22Rv1 (cell line): ENCODE measurements at regions not wholly inside any gene's neighbourhood (a gene's known extent, or its start where the extent isn't known, plus 50 kb on each side); places are given as distances from the start of the nearest gene placed in this dataset.
"Not testable (repeated sequence)": the region's sequence is repeated elsewhere in the genome, so short reads cannot be mapped to it uniquely, and the experiment has no call there.

Experiments used
- H3K27ac ChIP-seq: fragments of 450-650 bp; 2 replicates; pipeline ENCODE4 v1.5.1; 2017
- CTCF ChIP-seq: fragments of 450-650 bp; IDR thresholded peaks from 2 replicates; pipeline ENCODE4 v1.5.1; 2017; ENCODE audit warnings: mild to moderate bottlenecking
- ZFX ChIP-seq: fragments of 450-650 bp; IDR thresholded peaks from 2 replicates; pipeline ENCODE4 v1.6.1; 2017; ENCODE audit warnings: antibody characterized with exemption, borderline replicate concordance

- peak overlapping the region; percentile 53 for H3K27ac ChIP-seq
- TF ChIP-seq ZFX = no peak
- TF ChIP-seq CTCF = no peak
Observed at GRCh38 chr9:64061013-64061627, 1223.9 kb downstream of the FOXD4L5 start.

DNA sequence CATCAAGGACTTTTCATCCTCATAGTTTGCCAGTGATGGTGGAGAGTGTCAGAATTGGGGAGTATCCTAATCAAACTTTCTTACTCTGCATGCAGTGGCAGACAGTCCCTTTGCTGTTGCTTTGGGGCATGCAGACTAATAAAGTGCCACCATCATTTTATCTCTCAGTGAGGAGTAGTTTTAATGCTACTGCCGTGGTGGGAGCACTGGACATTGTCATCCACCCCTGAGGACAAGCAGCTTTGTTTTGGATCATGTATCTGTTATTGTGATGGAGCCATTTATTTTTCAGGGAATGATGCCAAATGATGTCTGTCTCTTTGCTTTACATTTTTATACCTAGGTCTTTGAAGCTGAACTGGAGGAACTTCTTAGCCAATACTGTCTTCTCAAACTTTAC, 1226.9 kb downstream of the FOXD4L5 start:
- H3K27ac ChIP-seq = not testable (repeated sequence)

DNA sequence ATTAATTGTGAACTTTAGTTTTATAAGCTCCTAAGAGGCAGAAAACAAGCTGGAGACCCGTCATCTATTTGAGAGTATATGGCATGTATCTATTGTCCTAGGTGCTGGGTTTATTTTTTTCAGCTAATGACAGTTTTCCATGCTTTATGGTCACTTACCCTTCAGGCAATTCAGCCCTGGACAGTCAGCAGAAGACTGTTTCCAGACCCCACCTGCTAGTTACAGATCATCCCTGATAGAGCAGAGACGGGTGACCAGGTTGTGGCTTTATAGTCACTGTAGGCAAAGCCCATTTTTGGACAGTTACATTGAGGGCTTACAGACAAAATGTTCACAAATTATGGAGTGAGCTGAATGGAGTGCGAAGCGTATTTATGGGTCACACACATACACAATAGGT, 1227.5 kb downstream of the FOXD4L5 start:
- TF ChIP-seq ZFX = no peak

GRCh38 chr9:64028925-64029324, 1256.1 kb downstream of the FOXD4L5 start:
- H3K27ac ChIP-seq = not testable (repeated sequence)

More for the DNA sequence above, 1227.5 kb downstream of the FOXD4L5 start:
- H3K27ac ChIP-seq = no peak overlapping the region

DNA sequence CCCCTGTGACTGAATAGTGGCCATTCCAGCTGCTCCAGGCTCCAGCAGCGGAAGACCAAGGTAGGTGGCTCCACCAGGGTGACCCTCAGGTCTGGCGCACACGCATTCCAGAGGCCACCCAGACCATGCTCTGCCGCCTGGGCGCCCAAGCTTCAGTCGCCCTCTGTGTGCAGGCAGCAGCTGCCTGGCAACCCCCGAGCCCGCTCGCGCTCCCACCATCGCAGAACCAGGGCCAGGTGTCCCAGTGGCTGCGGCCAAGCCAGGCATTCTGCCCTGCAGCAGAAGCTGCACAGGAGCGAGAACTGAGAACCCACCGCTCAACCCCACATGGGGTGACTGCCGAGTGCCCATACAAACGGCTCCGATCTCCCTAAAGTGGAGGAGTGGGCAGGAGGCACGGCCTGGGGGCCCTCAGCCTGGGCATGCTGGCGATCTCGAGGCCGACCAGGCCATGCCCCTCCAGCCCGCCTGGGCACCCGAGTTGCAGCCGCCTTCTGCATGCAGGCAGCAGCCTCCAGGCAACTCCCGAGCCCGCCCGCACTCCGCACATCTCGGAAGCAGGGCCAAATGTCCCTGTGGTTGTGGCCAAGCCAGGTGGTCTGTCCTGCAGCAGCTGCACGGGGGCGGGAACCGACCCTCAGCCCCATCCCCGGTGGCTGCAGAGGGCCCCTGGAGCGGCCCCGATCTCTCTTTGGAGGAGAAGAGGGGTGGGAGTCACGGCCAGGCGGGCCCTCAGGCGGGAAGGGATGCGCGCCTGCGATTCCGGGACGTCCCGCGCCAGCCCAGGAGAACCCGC, 1264.1 kb downstream of the FOXD4L5 start:
- H3K27ac ChIP-seq = not testable (repeated sequence)

DNA sequence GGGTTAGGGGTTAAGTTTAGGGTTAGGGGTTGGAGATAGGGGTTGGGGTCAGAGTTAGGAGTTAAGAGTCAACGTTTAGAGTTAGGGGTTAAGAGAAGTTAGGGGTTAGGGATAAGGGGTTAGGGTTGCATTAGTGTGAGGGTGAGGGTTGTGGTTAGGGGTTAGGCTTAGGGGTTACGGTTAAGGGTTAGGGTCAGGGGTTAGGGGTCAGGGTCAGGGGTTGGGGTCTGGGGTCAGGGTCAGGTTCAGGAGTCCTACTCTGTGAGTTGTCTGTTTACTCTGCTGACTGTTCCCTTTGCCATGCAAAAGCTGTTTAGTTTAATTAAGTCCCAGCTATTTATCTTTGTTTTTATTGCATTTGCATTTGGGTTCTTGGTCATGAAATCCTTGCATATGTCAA, 1267.3 kb downstream of the FOXD4L5 start:
- peak overlapping the region; percentile 79 for H3K27ac ChIP-seq

DNA sequence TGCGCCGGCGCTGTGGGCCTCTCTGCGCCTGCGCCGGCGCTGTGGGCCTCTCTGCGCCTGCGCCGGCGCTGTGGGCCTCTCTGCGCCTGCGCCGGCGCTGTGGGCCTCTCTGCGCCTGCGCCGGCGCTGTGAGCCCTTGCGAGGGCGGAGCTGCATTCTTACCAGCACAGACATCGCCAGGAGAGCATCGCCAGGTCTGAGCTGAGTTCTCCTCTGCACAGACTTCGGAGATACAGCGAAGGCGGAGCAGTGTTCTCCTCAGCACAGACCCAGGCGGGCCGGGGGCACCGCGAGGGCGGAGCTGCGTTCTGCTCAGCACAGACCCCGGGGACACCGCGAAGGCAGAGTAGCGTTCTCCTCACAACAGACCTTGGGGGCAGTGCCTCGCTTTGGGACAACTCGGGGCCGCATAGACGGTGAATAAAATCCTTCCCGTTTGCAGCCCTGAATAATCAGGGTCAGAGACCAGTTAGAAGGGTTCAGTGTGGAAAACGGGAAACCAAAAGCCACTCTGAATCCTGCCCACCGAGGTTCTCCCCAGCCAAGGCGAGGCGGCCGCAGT, 1268.1 kb downstream of the FOXD4L5 start:
- H3K27ac ChIP-seq = peak overlapping the region; percentile 79

DNA sequence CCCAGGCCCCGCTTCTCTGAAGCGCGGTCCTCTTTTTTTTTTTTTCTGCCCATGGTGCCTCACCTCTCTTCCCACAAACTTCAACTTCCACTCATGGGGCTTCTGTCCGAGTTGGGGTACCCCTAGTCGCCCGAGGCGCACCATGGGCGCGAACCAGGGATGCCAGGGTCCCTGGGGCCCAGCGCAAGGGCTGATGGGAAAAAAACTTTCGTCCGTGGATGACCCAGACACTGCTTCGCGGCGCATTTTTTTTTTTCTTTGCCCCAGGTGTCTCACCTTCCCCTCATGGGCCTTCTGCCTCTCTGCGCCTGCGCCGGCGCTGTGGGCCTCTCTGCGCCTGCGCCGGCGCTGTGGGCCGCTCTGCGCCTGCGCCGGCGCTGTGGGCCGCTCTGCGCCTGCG, 1268.8 kb downstream of the FOXD4L5 start:
- H3K27ac ChIP-seq = peak overlapping the region; percentile 72

GRCh38 chr9:64015136-64015535, 1269.9 kb downstream of the FOXD4L5 start:
- peak overlapping the region; percentile 72 for H3K27ac ChIP-seq
- no peak for TF ChIP-seq CTCF
- TF ChIP-seq ZFX = no peak

DNA sequence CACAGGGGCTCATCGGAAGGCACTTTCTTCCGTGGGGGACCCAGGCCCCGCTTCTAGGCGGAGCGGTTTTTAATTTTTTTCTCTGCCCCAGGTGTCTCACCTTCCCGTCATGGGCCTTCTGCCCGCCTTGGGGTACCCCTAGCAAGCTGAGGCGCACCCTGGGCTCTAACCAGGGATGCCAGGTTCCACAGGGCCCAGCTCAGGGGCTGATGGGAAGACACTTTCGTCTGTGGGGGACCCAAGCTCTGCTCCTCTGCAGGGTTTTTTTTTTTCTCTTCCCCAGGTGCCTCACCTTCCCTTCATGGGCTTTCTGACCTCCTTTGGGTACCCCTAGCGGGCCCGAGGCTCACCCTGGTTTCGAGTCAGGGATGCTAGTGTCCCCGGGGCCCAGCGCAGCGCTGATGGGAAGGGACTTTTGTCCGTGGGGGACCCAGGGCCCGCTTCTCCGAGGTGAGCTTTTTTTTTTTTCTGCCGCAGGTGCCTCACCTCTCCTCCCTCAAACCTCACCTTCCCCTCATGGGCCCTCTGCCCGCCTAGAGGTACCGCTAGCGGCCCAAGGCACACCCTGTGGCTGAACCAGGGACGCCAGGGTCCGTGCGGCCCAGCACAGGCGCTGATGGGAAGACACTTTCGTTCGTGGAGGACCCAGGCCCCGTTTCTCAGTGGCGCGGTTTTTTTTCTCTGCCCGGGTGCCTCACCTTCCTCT, 1270.5 kb downstream of the FOXD4L5 start:
- not testable (repeated sequence) for H3K27ac ChIP-seq

DNA sequence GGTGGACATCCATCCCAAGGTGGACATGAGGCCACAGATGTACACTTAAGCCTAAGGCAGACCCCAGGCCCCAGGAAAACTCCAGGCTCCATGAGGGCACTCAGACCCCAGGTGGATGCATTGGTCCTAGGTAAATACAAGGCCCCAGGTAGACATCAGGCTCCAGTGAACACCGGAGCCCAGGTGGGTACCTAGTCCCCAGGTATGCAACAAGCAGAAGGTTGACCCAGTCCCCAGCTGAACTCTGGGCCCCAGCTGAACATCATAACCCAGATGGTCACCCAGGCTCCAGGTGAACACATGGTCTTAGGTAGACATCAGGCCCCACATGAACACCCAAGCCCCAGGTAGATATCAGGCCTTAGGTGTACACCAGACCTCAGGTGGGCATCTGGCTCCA, 1271.9 kb downstream of the FOXD4L5 start:
- H3K27ac ChIP-seq = not testable (repeated sequence)

- not testable (repeated sequence) for H3K27ac ChIP-seq
Observed at GRCh38 chr9:64012014-64012413, 1273.0 kb downstream of the FOXD4L5 start.

GRCh38 chr9:63979741-63980140, 1305.3 kb downstream of the FOXD4L5 start:
- H3K27ac ChIP-seq = not testable (repeated sequence)
